Neural progenitor cell (in vitro differentiated cells): ENCODE measurements at regions not wholly inside any gene's neighbourhood (a gene's known extent, or its start where the extent isn't known, plus 50 kb on each side); places are given as distances from the start of the nearest gene placed in this dataset.

Experiments used
- DNase-seq: peaks from one replicate; pipeline ENCODE4 v3.0.0-alpha.2; 2016; ENCODE audit warnings: low spot score
- H2AFZ ChIP-seq: fragments of 200-600 bp; sonication (generic); replicated peaks from 2 replicates; pipeline ENCODE4 v1.6.1; 2016; ENCODE audit warnings: antibody characterized with exemption
- H3F3A ChIP-seq: fragments of 200-600 bp; sonication (generic); 2 replicates; pipeline ENCODE4 v1.6.1; 2016; ENCODE audit warnings: antibody characterized with exemption, low read depth
- H3K27ac ChIP-seq: fragments of 200-600 bp; sonication (generic); 2 replicates; pipeline ENCODE4 v1.5.1; 2016; ENCODE audit warnings: mild to moderate bottlenecking
- H3K27me3 ChIP-seq: fragments of 200-600 bp; sonication (generic); 2 replicates; pipeline ENCODE4 v1.6.1; 2016; ENCODE audit warnings: mild to moderate bottlenecking, moderate library complexity
- H3K36me3 ChIP-seq: fragments of 200-600 bp; sonication (generic); 2 replicates; pipeline ENCODE4 v1.5.1; 2016
- H3K4me1 ChIP-seq: fragments of 200-600 bp; sonication (generic); 2 replicates; pipeline ENCODE4 v1.6.1; 2016; ENCODE audit warnings: mixed run types
- H3K4me2 ChIP-seq: fragments of 200-600 bp; sonication (generic); 2 replicates; pipeline ENCODE4 v1.6.1; 2016
- H3K4me3 ChIP-seq: fragments of 200-600 bp; sonication (generic); 2 replicates; pipeline ENCODE4 v1.5.1; 2016
- H3K79me2 ChIP-seq: fragments of 200-600 bp; sonication (generic); 2 replicates; pipeline ENCODE4 v1.6.1; 2016; ENCODE audit warnings: low read depth
- H3K9ac ChIP-seq: fragments of 200-600 bp; sonication (generic); 2 replicates; pipeline ENCODE4 v1.6.1; 2016
- H3K9me3 ChIP-seq: fragments of 200-600 bp; sonication (generic); 2 replicates; pipeline ENCODE4 v1.5.1; 2016; ENCODE audit warnings: low read depth
- H4K20me1 ChIP-seq: fragments of 200-600 bp; sonication (generic); 2 replicates; pipeline ENCODE4 v1.6.1; 2016; ENCODE audit warnings: low read depth
- H3K27ac Mint-ChIP-seq: 3 replicates; pipeline ENCODE4 v1.8.0; 2021; ENCODE audit warnings: mixed read lengths
- H3K27me3 Mint-ChIP-seq: 2 replicates; pipeline ENCODE4 v1.8.0; 2022; ENCODE audit warnings: low read depth, mild to moderate bottlenecking, inconsistent platforms, moderate library complexity, mixed read lengths; ENCODE audit not compliant: insufficient read depth
- H3K36me3 Mint-ChIP-seq: 3 replicates; pipeline ENCODE4 v1.8.0; 2021; ENCODE audit warnings: mixed read lengths
- H3K4me1 Mint-ChIP-seq: 3 replicates; pipeline ENCODE4 v1.8.0; 2021; ENCODE audit warnings: mixed read lengths
- H3K4me3 Mint-ChIP-seq: 3 replicates; pipeline ENCODE4 v1.8.0; 2021; ENCODE audit warnings: mild to moderate bottlenecking, moderate library complexity, mixed read lengths
- H3K9me3 Mint-ChIP-seq: 3 replicates; pipeline ENCODE4 v1.8.0; 2020; ENCODE audit warnings: mixed read lengths
- CTCF ChIP-seq: fragments of 200-600 bp; sonication (generic); IDR thresholded peaks from 2 replicates; pipeline ENCODE4 v1.5.1; 2017; ENCODE audit warnings: antibody characterized with exemption, mild to moderate bottlenecking
- EZH2 ChIP-seq: fragments of 200-600 bp; sonication (generic); IDR thresholded peaks from 2 replicates; pipeline ENCODE4 v1.6.1; 2017; ENCODE audit warnings: antibody characterized with exemption, mild to moderate bottlenecking, moderate library complexity
- EZH2phosphoT487 ChIP-seq: fragments of 200-600 bp; sonication (generic); IDR thresholded peaks from 2 replicates; pipeline ENCODE4 v1.6.1; 2017; ENCODE audit warnings: antibody characterized with exemption

GRCh38 chr10:83754857-83755256 is 384.5 kb upstream of the GHITM start:
- no peak overlapping the region for H3K27ac ChIP-seq
- H3K9ac ChIP-seq, result no peak overlapping the region
- H3K4me1 ChIP-seq, result peaks cover 6% of the 10 kb centered on the region
- no peak overlapping the region for H3K4me3 Mint-ChIP-seq
- H3K9me3 Mint-ChIP-seq, result peaks cover 43% of the 10 kb centered on the region
- H3K4me3 ChIP-seq, result no peak overlapping the region
- peaks cover 7% of the 10 kb centered on the region for H3K9me3 ChIP-seq
- H3K27me3 Mint-ChIP-seq, result peaks cover 6% of the 10 kb centered on the region
- DNase-seq, result no peak
- H3K36me3 Mint-ChIP-seq, result no peaks in the 10 kb centered on the region
- H3K4me2 ChIP-seq, result no peak overlapping the region
- H4K20me1 ChIP-seq, result no peaks in the 10 kb centered on the region
- no peak overlapping the region for H3K27ac Mint-ChIP-seq
- no peaks in the 10 kb centered on the region for H3K36me3 ChIP-seq
- no peaks in the 10 kb centered on the region for H3K4me1 Mint-ChIP-seq
- no peaks in the 10 kb centered on the region for H3F3A ChIP-seq
- no peak overlapping the region for H2AFZ ChIP-seq
- TF ChIP-seq CTCF, result no peak
- TF ChIP-seq EZH2phosphoT487, result no peak
- TF ChIP-seq EZH2, result no peak
- no peaks in the 10 kb centered on the region for H3K79me2 ChIP-seq
- peaks cover 24% of the 10 kb centered on the region for H3K27me3 ChIP-seq

GRCh38 chr10:83760142-83760541 is 379.2 kb upstream of the GHITM start:
- Mint-ChIP-seq H3K36me3 (no peaks in the 10 kb centered on the region), H3K27me3 (peaks cover 2% of the 10 kb centered on the region), H3K4me1 (peaks cover 7% of the 10 kb centered on the region), H3K9me3 (peaks cover 5% of the 10 kb centered on the region), H3K4me3 (no peak overlapping the region), H3K27ac (no peak overlapping the region)
- H3K27ac ChIP-seq, result no peak overlapping the region
- no peaks in the 10 kb centered on the region for H3K36me3 ChIP-seq
- H3K27me3 ChIP-seq, result peaks cover 35% of the 10 kb centered on the region
- no peak for DNase-seq
- H3K9me3 ChIP-seq, result no peaks in the 10 kb centered on the region
- H3F3A ChIP-seq, result no peaks in the 10 kb centered on the region
- no peaks in the 10 kb centered on the region for H4K20me1 ChIP-seq
- no peak overlapping the region for H2AFZ ChIP-seq
- H3K79me2 ChIP-seq, result no peaks in the 10 kb centered on the region
- TF ChIP-seq EZH2phosphoT487 (no peak), EZH2 (no peak), CTCF (no peak)
- no peak overlapping the region for H3K4me2 ChIP-seq
- no peak overlapping the region for H3K4me3 ChIP-seq
- peaks cover 15% of the 10 kb centered on the region for H3K4me1 ChIP-seq
- no peak overlapping the region for H3K9ac ChIP-seq

- Histone ChIP-seq H3K79me2 (no peaks in the 10 kb centered on the region), H4K20me1 (no peaks in the 10 kb centered on the region), H3K9ac (no peak overlapping the region), H3F3A (no peaks in the 10 kb centered on the region), H3K36me3 (no peaks in the 10 kb centered on the region), H3K4me3 (no peak overlapping the region), H3K27me3 (peaks cover 12% of the 10 kb centered on the region), H3K4me1 (peaks cover 18% of the 10 kb centered on the region), H2AFZ (no peak overlapping the region), H3K27ac (no peak overlapping the region), H3K4me2 (no peak overlapping the region), H3K9me3 (no peaks in the 10 kb centered on the region)
- Mint-ChIP-seq H3K4me1 (peaks cover 18% of the 10 kb centered on the region), H3K27ac (no peak overlapping the region), H3K36me3 (no peaks in the 10 kb centered on the region), H3K27me3 (peaks cover 2% of the 10 kb centered on the region), H3K9me3 (peaks cover 5% of the 10 kb centered on the region), H3K4me3 (no peak overlapping the region)
- TF ChIP-seq CTCF (no peak), EZH2phosphoT487 (no peak), EZH2 (no peak)
- peak; percentile 33 for DNase-seq
Measured at GRCh38 chr10:83764666-83765065, 374.6 kb upstream of the GHITM start.

GRCh38 chr10:83765731-83766130 is 373.6 kb upstream of the GHITM start:
- Histone ChIP-seq H4K20me1 (no peaks in the 10 kb centered on the region), H3K4me2 (no peak overlapping the region), H3K4me1 (peaks cover 11% of the 10 kb centered on the region), H3K9me3 (no peaks in the 10 kb centered on the region), H3K27me3 (peaks cover 6% of the 10 kb centered on the region), H3K36me3 (no peaks in the 10 kb centered on the region), H2AFZ (no peak overlapping the region), H3K9ac (no peak overlapping the region), H3K4me3 (no peak overlapping the region), H3F3A (no peaks in the 10 kb centered on the region), H3K27ac (no peak overlapping the region), H3K79me2 (no peaks in the 10 kb centered on the region)
- peaks cover 8% of the 10 kb centered on the region for H3K9me3 Mint-ChIP-seq
- H3K36me3 Mint-ChIP-seq, result peaks cover 2% of the 10 kb centered on the region
- no peak overlapping the region for H3K27ac Mint-ChIP-seq
- TF ChIP-seq EZH2phosphoT487 (no peak), CTCF (no peak), EZH2 (no peak)
- no peak overlapping the region for H3K4me3 Mint-ChIP-seq
- DNase-seq, result no peak
- H3K27me3 Mint-ChIP-seq, result no peaks in the 10 kb centered on the region
- H3K4me1 Mint-ChIP-seq, result peaks cover 18% of the 10 kb centered on the region
